ENCODE measurements at regions not wholly inside any gene's neighbourhood (a gene's known extent, or its start where the extent isn't known, plus 50 kb on each side); places are given as distances from the start of the nearest gene placed in this dataset.

- TF ChIP-seq PATZ1 (CRISPR knock-in tag; IDR thresholded peaks at IDR 0.05; ENCODE audit: borderline replicate concordance) (no peak), ARNTL (CRISPR knock-in tag; IDR thresholded peaks at IDR 0.05; ENCODE audit: borderline replicate concordance, low read depth) (no peak), PPARA (CRISPR knock-in tag; IDR thresholded peaks at IDR 0.05; ENCODE audit: borderline replicate concordance) (no peak)
Observed at GRCh38 chr1:189274267-189274666, 1203.4 kb downstream of the BRINP3 start (continued).

DNA sequence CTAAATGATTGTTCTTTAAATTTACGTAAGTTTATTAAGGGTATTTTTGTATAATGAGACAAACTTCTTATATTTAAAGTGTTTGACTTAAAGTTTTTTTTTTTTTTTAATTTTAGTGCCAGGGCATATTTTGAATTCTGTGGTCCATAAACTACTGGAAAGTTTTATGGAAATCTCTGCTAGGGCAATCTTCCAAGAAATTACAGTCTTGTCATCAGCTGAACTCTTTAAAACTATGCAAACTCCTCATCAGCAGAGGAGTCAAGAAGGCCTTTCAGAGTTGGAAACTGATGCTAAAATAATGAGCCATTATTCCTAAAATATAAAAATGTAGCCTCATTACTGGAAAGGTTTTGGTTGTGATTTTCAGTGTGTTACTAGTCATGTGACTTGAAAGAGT is 1201.9 kb downstream of the BRINP3 start:
- no peak for ATAC-seq
- TF ChIP-seq POU6F1 (CRISPR knock-in tag; IDR thresholded peaks at IDR 0.05; ENCODE audit: borderline replicate concordance, low read depth) (no peak), ARNTL (CRISPR knock-in tag; IDR thresholded peaks at IDR 0.05; ENCODE audit: borderline replicate concordance, low read depth) (no peak), ZFP30 (CRISPR knock-in tag; IDR thresholded peaks at IDR 0.05) (no peak), ZNF70 (CRISPR knock-in tag; IDR thresholded peaks at IDR 0.05) (no peak), TOX (CRISPR knock-in tag; IDR thresholded peaks at IDR 0.05; ENCODE audit: borderline replicate concordance) (no peak), ZFP3 (CRISPR knock-in tag; IDR thresholded peaks at IDR 0.05) (no peak), RARB (CRISPR knock-in tag; IDR thresholded peaks at IDR 0.05) (no peak), CREB5 (CRISPR knock-in tag; IDR thresholded peaks at IDR 0.05; ENCODE audit: low read depth) (no peak), ESRRG (CRISPR knock-in tag; IDR thresholded peaks at IDR 0.05) (no peak), PPARA (CRISPR knock-in tag; IDR thresholded peaks at IDR 0.05; ENCODE audit: borderline replicate concordance) (no peak), ZC3H10 (CRISPR knock-in tag; IDR thresholded peaks at IDR 0.05) (no peak), CSDC2 (CRISPR knock-in tag; IDR thresholded peaks at IDR 0.05) (no peak), ZNF8 (CRISPR knock-in tag; IDR thresholded peaks at IDR 0.05) (no peak), BACH2 (CRISPR knock-in tag; IDR thresholded peaks at IDR 0.05; ENCODE audit: borderline replicate concordance) (no peak), ISL1 (CRISPR knock-in tag; IDR thresholded peaks at IDR 0.05) (no peak), PATZ1 (CRISPR knock-in tag; IDR thresholded peaks at IDR 0.05; ENCODE audit: borderline replicate concordance) (no peak), SNAI2 (CRISPR knock-in tag; IDR thresholded peaks at IDR 0.05) (no peak), OSR1 (CRISPR knock-in tag; IDR thresholded peaks at IDR 0.05) (no peak), CSRNP3 (CRISPR knock-in tag; IDR thresholded peaks at IDR 0.05) (no peak)

DNA sequence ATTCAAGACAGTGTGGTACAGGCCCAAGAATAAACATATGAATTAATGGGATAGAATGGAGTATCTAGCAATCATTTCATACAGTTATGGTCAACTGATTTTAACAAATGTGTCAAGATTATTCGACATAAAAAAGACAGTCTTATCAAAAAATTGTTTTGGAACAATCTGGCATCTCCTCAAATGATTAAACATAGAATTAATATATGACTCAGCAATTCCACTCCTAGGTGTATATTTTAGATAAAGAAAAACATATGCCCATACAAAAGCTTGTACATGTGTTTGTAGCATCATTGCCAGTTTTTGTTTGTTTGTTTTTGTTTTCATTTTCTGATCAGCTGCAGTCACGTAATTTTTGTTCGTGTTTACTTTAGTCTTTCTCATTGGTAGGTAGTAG is 1188.3 kb downstream of the BRINP3 start:
- no peak for TF ChIP-seq TOX (CRISPR knock-in tag; IDR thresholded peaks at IDR 0.05; ENCODE audit: borderline replicate concordance)
- TF ChIP-seq CSDC2 (CRISPR knock-in tag; IDR thresholded peaks at IDR 0.05): no peak
- no peak for TF ChIP-seq CSRNP3 (CRISPR knock-in tag; IDR thresholded peaks at IDR 0.05)
- no peak for TF ChIP-seq ISL1 (CRISPR knock-in tag; IDR thresholded peaks at IDR 0.05)
- no peak for TF ChIP-seq CREB5 (CRISPR knock-in tag; IDR thresholded peaks at IDR 0.05; ENCODE audit: low read depth)
- no peak for TF ChIP-seq BACH2 (CRISPR knock-in tag; IDR thresholded peaks at IDR 0.05; ENCODE audit: borderline replicate concordance)
- no peak for TF ChIP-seq RARB (CRISPR knock-in tag; IDR thresholded peaks at IDR 0.05)
- no peak for TF ChIP-seq ZFP30 (CRISPR knock-in tag; IDR thresholded peaks at IDR 0.05)
- TF ChIP-seq ZNF70 (CRISPR knock-in tag; IDR thresholded peaks at IDR 0.05): no peak
- no peak for TF ChIP-seq POU6F1 (CRISPR knock-in tag; IDR thresholded peaks at IDR 0.05; ENCODE audit: borderline replicate concordance, low read depth)
- no peak for TF ChIP-seq GLIS3 (CRISPR knock-in tag; IDR thresholded peaks at IDR 0.05)
- TF ChIP-seq PPARA (CRISPR knock-in tag; IDR thresholded peaks at IDR 0.05; ENCODE audit: borderline replicate concordance): no peak
- no peak for ATAC-seq

All from SK-N-SH treated with all-trans-retinoic acid at 6 μM for 48 hours (cell line).